WTC11 (cell line): ENCODE measurements at regions not wholly inside any gene's neighbourhood (a gene's known extent, or its start where the extent isn't known, plus 50 kb on each side); places are given as distances from the start of the nearest gene placed in this dataset.

Source experiments
- ATAC-seq: fragments of 200-7000 bp; cut with Tn5 transposase; 2 replicates; pipeline ENCODE4 v1.10.0; 2021; ENCODE audit warnings: mild to moderate bottlenecking, moderate library complexity
- CTCF ChIA-PET: fragments of 300-600 bp; sonication (Branson Sonifier 250); formaldehyde crosslinking; loops from one replicate; lab custom pipeline; 2021; ENCODE audit warnings: antibody characterized with exemption; lab: Charles Lee
- POLR2A ChIA-PET: fragments of 350-600 bp; sonication (Branson Sonifier 250); formaldehyde crosslinking; loops from one replicate; lab custom pipeline; 2021; ENCODE audit warnings: antibody characterized with exemption; lab: Charles Lee
- DNase-seq: peaks from one replicate; pipeline ENCODE4 v3.0.0; 2021; ENCODE audit warnings: low spot score
- H3K27ac Mint-ChIP-seq: 2 replicates; pipeline ENCODE4 v1.8.0; 2021; ENCODE audit warnings: mixed read lengths
- H3K27me3 Mint-ChIP-seq: 2 replicates; pipeline ENCODE4 v1.8.0; 2021; ENCODE audit warnings: low read depth, mild to moderate bottlenecking, moderate library complexity, mixed read lengths
- H3K36me3 Mint-ChIP-seq: 2 replicates; pipeline ENCODE4 v1.8.0; 2021; ENCODE audit warnings: mixed read lengths
- H3K4me1 Mint-ChIP-seq: 2 replicates; pipeline ENCODE4 v1.8.0; 2022; ENCODE audit warnings: mixed read lengths
- H3K4me3 Mint-ChIP-seq: 2 replicates; pipeline ENCODE4 v1.8.0; 2021; ENCODE audit warnings: mild to moderate bottlenecking, moderate library complexity, mixed read lengths
- H3K9me3 Mint-ChIP-seq: 2 replicates; pipeline ENCODE4 v1.8.0; 2021; ENCODE audit warnings: mixed read lengths
- CBFB ChIP-seq: sonication (generic); formaldehyde crosslinking; IDR thresholded peaks from 2 replicates; pipeline ENCODE4 v1.8.1; 2022; ENCODE audit warnings: mild to moderate bottlenecking, low read depth, missing genetic modification reagents
- CDX4 ChIP-seq: fragments of 250-450 bp; sonication (Bioruptor Pico); IDR thresholded peaks from 2 replicates; pipeline ENCODE4 v1.9.0; 2021; ENCODE audit warnings: moderate library complexity, mild to moderate bottlenecking, inconsistent platforms, borderline replicate concordance
- E2F1 ChIP-seq: sonication (generic); formaldehyde crosslinking; IDR thresholded peaks from 2 replicates; pipeline ENCODE4 v1.8.0; 2022; ENCODE audit warnings: mild to moderate bottlenecking, missing genetic modification reagents
- GRHL2 ChIP-seq: fragments of 250-450 bp; sonication (Bioruptor Pico); IDR thresholded peaks from 2 replicates; pipeline ENCODE4 v1.8.0; 2022; ENCODE audit warnings: mild to moderate bottlenecking, moderate library complexity; ENCODE audit not compliant: insufficient replicate concordance, severe bottlenecking
- GTF2I ChIP-seq: fragments of 250-450 bp; sonication (Bioruptor Pico); conservative IDR thresholded peaks from 2 replicates; pipeline ENCODE4 v1.4.0; 2021; ENCODE audit warnings: mild to moderate bottlenecking
- JUN ChIP-seq: sonication (generic); formaldehyde crosslinking; IDR thresholded peaks from 2 replicates; pipeline ENCODE4 v1.8.0; 2023; ENCODE audit warnings: mild to moderate bottlenecking, missing genetic modification reagents
- RELA ChIP-seq: sonication (generic); formaldehyde crosslinking; IDR thresholded peaks from 2 replicates; pipeline ENCODE4 v1.8.1; 2022; ENCODE audit warnings: missing genetic modification reagents, mild to moderate bottlenecking, borderline replicate concordance
- TEAD4 ChIP-seq: sonication (generic); formaldehyde crosslinking; IDR thresholded peaks from 2 replicates; pipeline ENCODE4 v1.8.0; 2022; ENCODE audit warnings: mild to moderate bottlenecking, missing genetic modification reagents
- ZBTB21 ChIP-seq: sonication (generic); formaldehyde crosslinking; IDR thresholded peaks from 2 replicates; pipeline ENCODE4 v1.8.1; 2023; ENCODE audit warnings: mild to moderate bottlenecking, missing genetic modification reagents, borderline replicate concordance
- ZBTB43 ChIP-seq: sonication (generic); formaldehyde crosslinking; IDR thresholded peaks from 2 replicates; pipeline ENCODE4 v1.8.1; 2023; ENCODE audit warnings: mild to moderate bottlenecking, missing genetic modification reagents
- ZNF317 ChIP-seq: sonication (generic); formaldehyde crosslinking; IDR thresholded peaks from 2 replicates; pipeline ENCODE4 v1.8.1; 2023; ENCODE audit warnings: low read depth, mild to moderate bottlenecking, moderate library complexity, missing genetic modification reagents, borderline replicate concordance
- ZNF416 ChIP-seq: fragments of 250-450 bp; sonication (Bioruptor Pico); IDR thresholded peaks from 2 replicates; pipeline ENCODE4 v1.9.0; 2021; ENCODE audit warnings: mild to moderate bottlenecking, inconsistent platforms
- ZNF671 ChIP-seq: fragments of 250-450 bp; sonication (Bioruptor Pico); IDR thresholded peaks from 2 replicates; pipeline ENCODE4 v1.8.0; 2021; ENCODE audit warnings: mild to moderate bottlenecking
- TF ChIP-seq, protein P1 (sequence below): fragments of 250-450 bp; sonication (Bioruptor Pico); IDR thresholded peaks from 2 replicates; pipeline ENCODE4 v1.9.0; 2021; ENCODE audit warnings: mild to moderate bottlenecking
- TF ChIP-seq, protein P2 (sequence below): fragments of 250-450 bp; sonication (Bioruptor Pico); IDR thresholded peaks from 2 replicates; pipeline ENCODE4 v1.9.0; 2021; ENCODE audit warnings: mild to moderate bottlenecking
- TF ChIP-seq, protein P3 (sequence below): fragments of 250-450 bp; sonication (Bioruptor Pico); IDR thresholded peaks from 2 replicates; pipeline ENCODE4 v1.9.0; 2021; ENCODE audit warnings: mild to moderate bottlenecking, borderline replicate concordance

DNA sequence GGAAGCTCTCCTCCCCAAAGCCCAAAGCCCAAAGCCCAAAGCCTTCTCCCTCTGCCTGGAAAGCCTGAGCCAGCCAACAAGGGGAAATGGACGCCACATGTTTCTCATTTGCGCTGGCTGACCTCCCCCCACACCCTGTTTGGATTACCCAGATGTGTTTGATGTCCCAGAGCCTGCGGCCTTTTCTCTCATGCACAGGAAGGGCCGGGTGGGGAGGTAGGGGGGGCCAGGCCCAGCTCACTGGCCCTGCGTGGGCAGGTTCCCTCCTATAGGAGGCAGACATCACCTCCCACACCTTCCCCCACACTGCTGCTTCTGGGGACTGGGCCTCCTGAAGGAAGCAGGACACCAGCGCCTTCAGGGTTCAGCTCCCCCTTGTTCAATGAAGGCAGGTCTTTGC lies 116.3 kb downstream of the NAV1 start (continued):
- no peak for TF ChIP-seq ZBTB43 (CRISPR knock-in tag)
- TF ChIP-seq, protein P1, sequence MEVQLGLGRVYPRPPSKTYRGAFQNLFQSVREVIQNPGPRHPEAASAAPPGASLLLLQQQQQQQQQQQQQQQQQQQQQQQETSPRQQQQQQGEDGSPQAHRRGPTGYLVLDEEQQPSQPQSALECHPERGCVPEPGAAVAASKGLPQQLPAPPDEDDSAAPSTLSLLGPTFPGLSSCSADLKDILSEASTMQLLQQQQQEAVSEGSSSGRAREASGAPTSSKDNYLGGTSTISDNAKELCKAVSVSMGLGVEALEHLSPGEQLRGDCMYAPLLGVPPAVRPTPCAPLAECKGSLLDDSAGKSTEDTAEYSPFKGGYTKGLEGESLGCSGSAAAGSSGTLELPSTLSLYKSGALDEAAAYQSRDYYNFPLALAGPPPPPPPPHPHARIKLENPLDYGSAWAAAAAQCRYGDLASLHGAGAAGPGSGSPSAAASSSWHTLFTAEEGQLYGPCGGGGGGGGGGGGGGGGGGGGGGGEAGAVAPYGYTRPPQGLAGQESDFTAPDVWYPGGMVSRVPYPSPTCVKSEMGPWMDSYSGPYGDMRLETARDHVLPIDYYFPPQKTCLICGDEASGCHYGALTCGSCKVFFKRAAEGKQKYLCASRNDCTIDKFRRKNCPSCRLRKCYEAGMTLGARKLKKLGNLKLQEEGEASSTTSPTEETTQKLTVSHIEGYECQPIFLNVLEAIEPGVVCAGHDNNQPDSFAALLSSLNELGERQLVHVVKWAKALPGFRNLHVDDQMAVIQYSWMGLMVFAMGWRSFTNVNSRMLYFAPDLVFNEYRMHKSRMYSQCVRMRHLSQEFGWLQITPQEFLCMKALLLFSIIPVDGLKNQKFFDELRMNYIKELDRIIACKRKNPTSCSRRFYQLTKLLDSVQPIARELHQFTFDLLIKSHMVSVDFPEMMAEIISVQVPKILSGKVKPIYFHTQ (CRISPR knock-in tag): no peak
- TF ChIP-seq GRHL2 (CRISPR knock-in tag): no peak

- no peak for ATAC-seq
- Mint-ChIP-seq H3K27ac (no peak overlapping the region), H3K27me3 (no peaks in the 10 kb centered on the region; the same call in 1 of the 2 replicates), H3K9me3 (no peaks in the 10 kb centered on the region), H3K36me3 (no peaks in the 10 kb centered on the region), H3K4me3 (no peak overlapping the region), H3K4me1 (peaks cover 47% of the 10 kb centered on the region)
- CTCF ChIA-PET: interaction anchor here (0.6 to 4.1 kb wide), 10 partner anchors 16 to 298 kb away, joined by 3 to 23 read pairs (median 7); no protein-coding TSS in a partner anchor
- POLR2A ChIA-PET: no interaction called here
- DNase-seq: no peak
- TF ChIP-seq TEAD4 (CRISPR knock-in tag) (no peak), GTF2I (CRISPR knock-in tag) (no peak), ZNF317 (no peak), CDX4 (CRISPR knock-in tag) (no peak), RELA (CRISPR knock-in tag) (no peak), ZBTB43 (CRISPR knock-in tag) (no peak), GRHL2 (CRISPR knock-in tag) (no peak), E2F1 (CRISPR knock-in tag) (no peak), ZNF671 (CRISPR knock-in tag) (no peak), ZNF416 (CRISPR knock-in tag) (no peak), JUN (CRISPR knock-in tag) (no peak), CBFB (CRISPR knock-in tag) (no peak), ZBTB21 (CRISPR knock-in tag) (no peak)
- TF ChIP-seq, protein P2, sequence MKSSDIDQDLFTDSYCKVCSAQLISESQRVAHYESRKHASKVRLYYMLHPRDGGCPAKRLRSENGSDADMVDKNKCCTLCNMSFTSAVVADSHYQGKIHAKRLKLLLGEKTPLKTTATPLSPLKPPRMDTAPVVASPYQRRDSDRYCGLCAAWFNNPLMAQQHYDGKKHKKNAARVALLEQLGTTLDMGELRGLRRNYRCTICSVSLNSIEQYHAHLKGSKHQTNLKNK (CRISPR knock-in tag): no peak
- TF ChIP-seq, protein P3, sequence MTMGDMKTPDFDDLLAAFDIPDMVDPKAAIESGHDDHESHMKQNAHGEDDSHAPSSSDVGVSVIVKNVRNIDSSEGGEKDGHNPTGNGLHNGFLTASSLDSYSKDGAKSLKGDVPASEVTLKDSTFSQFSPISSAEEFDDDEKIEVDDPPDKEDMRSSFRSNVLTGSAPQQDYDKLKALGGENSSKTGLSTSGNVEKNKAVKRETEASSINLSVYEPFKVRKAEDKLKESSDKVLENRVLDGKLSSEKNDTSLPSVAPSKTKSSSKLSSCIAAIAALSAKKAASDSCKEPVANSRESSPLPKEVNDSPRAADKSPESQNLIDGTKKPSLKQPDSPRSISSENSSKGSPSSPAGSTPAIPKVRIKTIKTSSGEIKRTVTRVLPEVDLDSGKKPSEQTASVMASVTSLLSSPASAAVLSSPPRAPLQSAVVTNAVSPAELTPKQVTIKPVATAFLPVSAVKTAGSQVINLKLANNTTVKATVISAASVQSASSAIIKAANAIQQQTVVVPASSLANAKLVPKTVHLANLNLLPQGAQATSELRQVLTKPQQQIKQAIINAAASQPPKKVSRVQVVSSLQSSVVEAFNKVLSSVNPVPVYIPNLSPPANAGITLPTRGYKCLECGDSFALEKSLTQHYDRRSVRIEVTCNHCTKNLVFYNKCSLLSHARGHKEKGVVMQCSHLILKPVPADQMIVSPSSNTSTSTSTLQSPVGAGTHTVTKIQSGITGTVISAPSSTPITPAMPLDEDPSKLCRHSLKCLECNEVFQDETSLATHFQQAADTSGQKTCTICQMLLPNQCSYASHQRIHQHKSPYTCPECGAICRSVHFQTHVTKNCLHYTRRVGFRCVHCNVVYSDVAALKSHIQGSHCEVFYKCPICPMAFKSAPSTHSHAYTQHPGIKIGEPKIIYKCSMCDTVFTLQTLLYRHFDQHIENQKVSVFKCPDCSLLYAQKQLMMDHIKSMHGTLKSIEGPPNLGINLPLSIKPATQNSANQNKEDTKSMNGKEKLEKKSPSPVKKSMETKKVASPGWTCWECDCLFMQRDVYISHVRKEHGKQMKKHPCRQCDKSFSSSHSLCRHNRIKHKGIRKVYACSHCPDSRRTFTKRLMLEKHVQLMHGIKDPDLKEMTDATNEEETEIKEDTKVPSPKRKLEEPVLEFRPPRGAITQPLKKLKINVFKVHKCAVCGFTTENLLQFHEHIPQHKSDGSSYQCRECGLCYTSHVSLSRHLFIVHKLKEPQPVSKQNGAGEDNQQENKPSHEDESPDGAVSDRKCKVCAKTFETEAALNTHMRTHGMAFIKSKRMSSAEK (CRISPR knock-in tag): no peak
- TF ChIP-seq, all 79 proteins: peak for 0
Measured at GRCh38 chr1:201655910-201656309, 117.0 kb downstream of the NAV1 start.
